Esophagus muscularis mucosa (tissue), 2 donors: ENCODE measurements at regions not wholly inside any gene's neighbourhood (a gene's known extent, or its start where the extent isn't known, plus 50 kb on each side); places are given as distances from the start of the nearest gene placed in this dataset.

Source experiments
- EP300 ChIP-seq: sonication (generic); formaldehyde crosslinking; IDR thresholded peaks from one replicate; pipeline ENCODE4 v1.6.1; 2017; ENCODE audit warnings: antibody characterized with exemption
- POLR2A ChIP-seq: fragments of 450-650 bp; IDR thresholded peaks from one replicate; pipeline ENCODE4 v1.6.1; 2017; ENCODE audit warnings: antibody characterized with exemption, moderate library complexity, mild to moderate bottlenecking, low read depth

DNA sequence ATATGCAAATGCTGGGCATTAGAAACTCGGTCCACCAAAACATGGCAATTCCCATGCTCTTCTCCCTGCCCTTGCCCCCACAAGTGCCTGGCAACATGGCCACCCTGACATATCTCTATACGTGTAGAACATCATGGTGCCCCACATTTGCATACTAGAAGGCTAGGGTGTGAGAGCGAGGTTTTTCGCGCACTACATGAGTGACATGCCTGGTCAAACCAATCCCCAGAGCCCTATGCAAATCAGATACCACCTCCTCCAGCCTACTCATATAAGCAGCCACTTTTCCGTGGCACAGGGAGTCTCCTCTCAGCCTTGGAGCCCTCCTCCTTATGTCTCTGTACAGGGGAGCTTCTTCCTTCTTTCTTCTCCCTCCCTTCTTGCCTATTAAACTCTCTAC, 296.1 kb upstream of the GULP1 start:
- no peak for TF ChIP-seq POLR2A
- TF ChIP-seq EP300 = no peak
